CD4-positive, alpha-beta T cell treated with Interleukin-12 subunit alpha and Interleukin-12 subunit beta, for 1 hour (primary cell): ENCODE measurements at regions not wholly inside any gene's neighbourhood (a gene's known extent, or its start where the extent isn't known, plus 50 kb on each side); places are given as distances from the start of the nearest gene placed in this dataset.

Source experiments
- DNase-seq: peaks from one replicate; pipeline ENCODE4 v3.0.0-alpha.2; 2020

GRCh38 chr3:17974206-17974841, 231.9 kb upstream of the TBC1D5 start:
- DNase-seq, result no peak

- DNase-seq, result no peak
These were observed 230.8 kb upstream of the TBC1D5 start for GRCh38 chr3:17972959-17973906.

GRCh38 chr3:17972476-17972875, 230.0 kb upstream of the TBC1D5 start:
- no peak for DNase-seq

- no peak for DNase-seq
These were observed 229.6 kb upstream of the TBC1D5 start for GRCh38 chr3:17972030-17972429.

- no peak for DNase-seq
These were observed 227.6 kb upstream of the TBC1D5 start for GRCh38 chr3:17969985-17970568.

- no peak for DNase-seq
These were observed 226.8 kb upstream of the TBC1D5 start for GRCh38 chr3:17969244-17969643.

- DNase-seq, result no peak
These were observed 225.6 kb upstream of the TBC1D5 start for GRCh38 chr3:17967953-17968607.

- no peak for DNase-seq
These were observed 224.7 kb upstream of the TBC1D5 start for GRCh38 chr3:17967111-17967510.

- DNase-seq, result no peak
These were observed 222.9 kb upstream of the TBC1D5 start for GRCh38 chr3:17965331-17965730.

GRCh38 chr3:17964108-17964507, 221.7 kb upstream of the TBC1D5 start:
- no peak for DNase-seq

GRCh38 chr3:17955411-17955810, 213.0 kb upstream of the TBC1D5 start:
- DNase-seq, result no peak

GRCh38 chr3:17954801-17955200, 212.4 kb upstream of the TBC1D5 start:
- no peak for DNase-seq

- DNase-seq, result no peak
These were observed 208.8 kb upstream of the TBC1D5 start for GRCh38 chr3:17951241-17951640.

- no peak for DNase-seq
These were observed 206.7 kb upstream of the TBC1D5 start for GRCh38 chr3:17949101-17949500.

GRCh38 chr3:17947833-17948232, 205.4 kb upstream of the TBC1D5 start:
- DNase-seq, result no peak

GRCh38 chr3:17946619-17947018, 204.2 kb upstream of the TBC1D5 start:
- DNase-seq, result no peak

- DNase-seq, result no peak
These were observed 203.5 kb upstream of the TBC1D5 start for GRCh38 chr3:17945799-17946399.

- DNase-seq, result no peak
These were observed 202.8 kb upstream of the TBC1D5 start for GRCh38 chr3:17945018-17945798.

GRCh38 chr3:17942856-17943255, 200.4 kb upstream of the TBC1D5 start:
- no peak for DNase-seq

- DNase-seq, result no peak
These were observed 199.3 kb upstream of the TBC1D5 start for GRCh38 chr3:17941766-17942165.

GRCh38 chr3:17941152-17941551, 198.7 kb upstream of the TBC1D5 start:
- no peak for DNase-seq

GRCh38 chr3:17939157-17939556, 196.7 kb upstream of the TBC1D5 start:
- DNase-seq, result no peak
